OCI-LY7 (cell line): ENCODE measurements at regions not wholly inside any gene's neighbourhood (a gene's known extent, or its start where the extent isn't known, plus 50 kb on each side); places are given as distances from the start of the nearest gene placed in this dataset.

ENCODE experiments used
- BruUV-seq: library from RNA; stranded (reverse); fragments of 400-500 nt; replicated peaks from 2 replicates; lab custom pipeline; 2021; lab: Mats Ljungman, UMichigan
- CTCF ChIA-PET: fragments of 300-600 bp; sonication (Branson Sonifier 250); formaldehyde crosslinking; loops from one replicate; lab custom pipeline; 2022; ENCODE audit warnings: antibody characterized with exemption; ENCODE audit not compliant: unreplicated experiment; lab: Charles Lee
- POLR2A ChIA-PET: fragments of 300-600 bp; sonication (Branson Sonifier 250); formaldehyde crosslinking; loops from one replicate; lab custom pipeline; 2022; ENCODE audit warnings: antibody characterized with exemption; lab: Charles Lee
- DNase-seq: peaks from one replicate; pipeline ENCODE4 v3.0.0-alpha.2; 2015; ENCODE audit warnings: low spot score
- H2AFZ ChIP-seq: fragments of 200-600 bp; sonication (generic), shearing (Covaris generic); 2 replicates; pipeline ENCODE4 v1.6.1; 2014; ENCODE audit warnings: mild to moderate bottlenecking, antibody characterized with exemption, low read length, moderate library complexity
- H3K27ac ChIP-seq: fragments of 200-600 bp; sonication (generic); 2 replicates; pipeline ENCODE4 v1.5.1; 2014; ENCODE audit warnings: mixed run types, low read depth, mild to moderate bottlenecking, moderate library complexity, low read length, inconsistent platforms; ENCODE audit not compliant: poor library complexity, severe bottlenecking
- H3K36me3 ChIP-seq: fragments of 200-600 bp; sonication (generic); 2 replicates; pipeline ENCODE4 v1.6.1; 2014; ENCODE audit warnings: mild to moderate bottlenecking, antibody characterized with exemption, low read length, moderate library complexity, mixed read lengths; ENCODE audit not compliant: insufficient read depth
- H3K4me1 ChIP-seq: fragments of 200-600 bp; sonication (generic); 2 replicates; pipeline ENCODE4 v1.5.1; 2014; ENCODE audit warnings: mild to moderate bottlenecking, low read length; ENCODE audit not compliant: insufficient read depth, poor library complexity, severe bottlenecking
- H3K4me2 ChIP-seq: fragments of 200-600 bp; sonication (generic); 2 replicates; pipeline ENCODE4 v1.6.1; 2014; ENCODE audit warnings: mild to moderate bottlenecking, low read length
- H3K4me3 ChIP-seq: fragments of 200-600 bp; sonication (generic); 2 replicates; pipeline ENCODE4 v1.5.1; 2014; ENCODE audit warnings: mild to moderate bottlenecking, low read depth, low read length; ENCODE audit not compliant: poor library complexity, severe bottlenecking
- H3K79me2 ChIP-seq: fragments of 200-600 bp; sonication (generic); 2 replicates; pipeline ENCODE4 v1.6.1; 2016; ENCODE audit warnings: low read depth, mild to moderate bottlenecking, low read length, moderate library complexity, mixed read lengths; ENCODE audit not compliant: insufficient read depth
- H3K9me2 ChIP-seq: fragments of 200-600 bp; sonication (generic); 2 replicates; pipeline ENCODE4 v1.6.1; 2016; ENCODE audit warnings: mild to moderate bottlenecking, low read length, mixed read lengths; ENCODE audit not compliant: insufficient read depth
- H3K9me3 ChIP-seq: fragments of 200-600 bp; sonication (generic); 2 replicates; pipeline ENCODE4 v1.6.1; 2014; ENCODE audit warnings: mild to moderate bottlenecking, mixed run types, low read length, mixed read lengths
- H4K20me1 ChIP-seq: fragments of 200-600 bp; sonication (generic); 2 replicates; pipeline ENCODE4 v1.6.1; 2014; ENCODE audit warnings: mild to moderate bottlenecking, antibody characterized with exemption, low read length, moderate library complexity, mixed read lengths; ENCODE audit not compliant: insufficient read depth
- CTCF ChIP-seq: fragments of 200-600 bp; sonication (generic); conservative IDR thresholded peaks from 2 replicates; pipeline ENCODE4 v1.5.1; 2014; ENCODE audit warnings: mild to moderate bottlenecking, antibody characterized with exemption, low read length, moderate library complexity, mixed read lengths
- EZH2phosphoT487 ChIP-seq: fragments of 200-600 bp; sonication (generic); IDR thresholded peaks from 2 replicates; pipeline ENCODE4 v1.6.1; 2018; ENCODE audit warnings: low read depth, borderline replicate concordance, mild to moderate bottlenecking, mixed run types, antibody characterized with exemption, low read length, moderate library complexity, mixed read lengths
- intact Hi-C: fragments of 100-400 bp; cut with micrococcal nuclease; formaldehyde crosslinking; loops from one replicate; pipeline ENCODE4 v1.10.0; 2022; ENCODE audit not compliant: unreplicated experiment

- Histone ChIP-seq H3K27ac (no peak overlapping the region), H3K4me3 (no peak overlapping the region)
Observed at GRCh38 chr2:6754419-6754818, 111.3 kb downstream of the CMPK2 start.

DNA sequence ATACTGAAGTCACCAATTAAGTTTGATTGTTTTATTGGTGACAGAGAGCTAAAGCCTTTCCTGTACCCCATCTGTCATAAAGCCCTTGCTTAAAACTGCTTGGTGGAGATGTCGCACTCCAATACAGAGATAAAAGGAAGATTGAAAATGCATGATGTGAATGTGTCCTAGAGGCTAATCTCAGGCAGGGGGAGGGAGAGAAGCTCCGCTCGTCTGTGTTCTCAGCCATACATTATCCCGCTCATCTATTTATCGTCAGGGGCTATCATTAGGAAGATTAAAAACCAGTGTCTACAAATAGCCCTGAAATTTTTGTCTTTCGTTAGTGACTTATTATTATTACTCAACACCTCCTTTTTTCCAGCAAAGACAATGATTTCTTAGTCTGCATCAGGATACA, 110.3 kb downstream of the CMPK2 start:
- no TSS peak for BruUV-seq
- Histone ChIP-seq H3K9me2 (no peaks in the 10 kb centered on the region), H3K36me3 (no peaks in the 10 kb centered on the region), H3K27ac (no peak overlapping the region), H3K79me2 (no peaks in the 10 kb centered on the region), H3K4me1 (no peaks in the 10 kb centered on the region), H2AFZ (no peak overlapping the region), H4K20me1 (no peaks in the 10 kb centered on the region), H3K9me3 (no peaks in the 10 kb centered on the region), H3K4me3 (no peak overlapping the region), H3K4me2 (no peak overlapping the region)
- ChIA-PET CTCF (no interaction called here), POLR2A (no interaction called here)
- no peak for TF ChIP-seq EZH2phosphoT487
- TF ChIP-seq CTCF: no peak
- intact Hi-C loops: no loop called here
- no peak for DNase-seq

More at GRCh38 chr2:6754419-6754818, 111.3 kb downstream of the CMPK2 start:
- Histone ChIP-seq H3K9me3 (no peaks in the 10 kb centered on the region), H3K4me1 (no peaks in the 10 kb centered on the region), H2AFZ (no peak overlapping the region), H3K9me2 (no peaks in the 10 kb centered on the region), H3K4me2 (no peak overlapping the region), H3K36me3 (no peaks in the 10 kb centered on the region), H4K20me1 (no peaks in the 10 kb centered on the region), H3K79me2 (no peaks in the 10 kb centered on the region)
- intact Hi-C loops: no loop called here
- no peak for TF ChIP-seq EZH2phosphoT487
- TF ChIP-seq CTCF: no peak
- ChIA-PET POLR2A (no interaction called here), CTCF (no interaction called here)
- no peak for DNase-seq
- no TSS peak for BruUV-seq

DNA sequence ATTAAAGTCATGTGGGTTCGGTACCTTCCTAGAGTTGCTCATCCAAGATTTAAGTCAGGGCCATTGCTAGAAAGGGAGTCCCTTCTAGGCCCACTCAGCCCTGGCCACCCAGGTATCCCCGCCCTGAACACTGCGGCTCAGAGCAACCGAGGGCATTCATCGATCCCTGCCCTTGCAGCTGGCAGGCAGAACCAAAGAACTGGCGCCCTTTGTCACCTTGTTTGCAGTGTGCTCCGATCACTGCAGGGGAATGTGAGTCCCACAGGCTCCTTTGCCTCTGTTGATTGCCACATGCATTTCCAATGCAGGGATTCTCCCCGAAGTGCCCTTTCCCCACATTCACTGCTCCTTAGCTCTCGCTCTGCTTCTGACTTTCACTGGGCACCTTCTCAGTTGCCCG, 108.5 kb downstream of the CMPK2 start:
- H3K4me1 ChIP-seq: no peaks in the 10 kb centered on the region
- no peaks in the 10 kb centered on the region for H3K36me3 ChIP-seq
- no peaks in the 10 kb centered on the region for H3K79me2 ChIP-seq
- TF ChIP-seq CTCF (no peak), EZH2phosphoT487 (no peak)
- no peak overlapping the region for H3K4me2 ChIP-seq
- CTCF ChIA-PET: no interaction called here
- no TSS peak for BruUV-seq
- H3K4me3 ChIP-seq: no peak overlapping the region
- POLR2A ChIA-PET: no interaction called here
- no peaks in the 10 kb centered on the region for H3K9me2 ChIP-seq
- intact Hi-C loops: no loop called here
- H2AFZ ChIP-seq: no peak overlapping the region
- no peak for DNase-seq
- H3K27ac ChIP-seq: no peak overlapping the region
- H3K9me3 ChIP-seq: no peaks in the 10 kb centered on the region
- H4K20me1 ChIP-seq: no peaks in the 10 kb centered on the region
